Kidney (tissue), 13 donors: ENCODE measurements at regions not wholly inside any gene's neighbourhood (a gene's known extent, or its start where the extent isn't known, plus 50 kb on each side); places are given as distances from the start of the nearest gene placed in this dataset.
"Not testable (repeated sequence)": the region's sequence is repeated elsewhere in the genome, so short reads cannot be mapped to it uniquely, and the experiment has no call there.

Experiments
- DNase-seq, 5 donors: peaks; one replicate each; pipeline ENCODE4 v3.0.0-alpha.2; 2013 to 2020
- FAIRE-seq: peaks from 2 replicates; lab custom pipeline; 2012; peaks lifted over from hg19 to GRCh38; lab: Jason Lieb, UNC
- H3K27ac ChIP-seq, 2 donors: one replicate each; pipeline ENCODE4 v1.7.0; 2013; ENCODE audit warnings: low read depth in 2 of 2, low read length in 2 of 2, inconsistent platforms in 1 of 2
- H3K27me3 ChIP-seq: one replicate; pipeline ENCODE4 v1.7.1; 2013; ENCODE audit warnings: low read length, inconsistent platforms; ENCODE audit not compliant: control insufficient read depth, insufficient read depth
- H3K36me3 ChIP-seq, 3 donors: one replicate each; pipeline versions ENCODE4 v1.7.0 to v1.7.1; 2013; ENCODE audit warnings: low read length in 3 of 3, control low read depth in 1 of 3, inconsistent platforms in 1 of 3; ENCODE audit not compliant: insufficient read depth in 3 of 3, control insufficient read depth in 2 of 3
- H3K4me1 ChIP-seq, 3 donors: one replicate each; pipeline versions ENCODE4 v1.7.0 to v1.7.1; 2013; ENCODE audit warnings: low read length in 3 of 3, inconsistent platforms in 1 of 3, low read depth in 1 of 3; ENCODE audit not compliant: control insufficient read depth in 2 of 3, insufficient read depth in 2 of 3
- H3K4me3 ChIP-seq, 3 donors: one replicate each; pipeline versions ENCODE4 v1.7.0 to v1.8.1; 2013; ENCODE audit warnings: low read length in 3 of 3, control low read depth in 1 of 3, inconsistent platforms in 1 of 3
- H3K9ac ChIP-seq, 3 donors: one replicate each; pipeline versions ENCODE4 v1.7.0 to v1.7.1; 2013; ENCODE audit warnings: low read length in 3 of 3, control low read depth in 1 of 3, inconsistent platforms in 1 of 3
- H3K9me3 ChIP-seq, 3 donors: one replicate each; pipeline versions ENCODE4 v1.7.0 to v1.7.1; 2013; ENCODE audit warnings: low read length in 3 of 3, control low read depth in 1 of 3, inconsistent platforms in 1 of 3; ENCODE audit not compliant: control insufficient read depth in 2 of 3, insufficient read depth in 1 of 3
- intact Hi-C: fragments of 100-400 bp; cut with DNase I; formaldehyde crosslinking; loops from one replicate; pipeline ENCODE4 v1.11.1; 2022
- TF ChIP-seq, protein P1 (sequence below): IDR thresholded peaks from 3 replicates; pipeline ENCODE4 v1.5.1; 2012; ENCODE audit warnings: mild to moderate bottlenecking, moderate library complexity, borderline replicate concordance; ENCODE audit not compliant: insufficient read depth; ENCODE audit errors: extremely low read depth
- donor health status: control.
- donor health status: control.
- donor health status: control.
- donor health status: control.
- donor health status: control.
- donor health status: DM: yes; HTN: yes; CAD: no.
- donor health status: Normal renal cell carcinoma (clear cell type).

DNA sequence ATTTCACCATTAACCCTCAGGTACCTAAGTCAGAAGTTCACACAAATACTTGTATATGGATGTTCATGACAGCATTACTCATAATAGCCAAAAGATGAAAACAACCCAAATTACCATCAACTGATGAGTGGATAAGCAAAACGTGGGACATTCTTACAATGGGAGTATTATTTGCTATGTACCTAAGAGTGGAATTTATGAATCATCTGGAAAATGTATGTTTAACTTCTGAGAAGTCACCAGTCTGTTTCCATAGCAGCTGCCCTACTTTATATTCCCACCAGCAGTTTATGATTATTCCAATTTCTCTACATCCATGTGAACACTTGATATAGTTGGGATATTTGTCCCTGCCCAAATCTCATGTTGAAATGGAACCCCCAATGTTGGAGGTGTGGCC lies 1478.9 kb downstream of the PCDH19 start:
- TF ChIP-seq, protein P1, sequence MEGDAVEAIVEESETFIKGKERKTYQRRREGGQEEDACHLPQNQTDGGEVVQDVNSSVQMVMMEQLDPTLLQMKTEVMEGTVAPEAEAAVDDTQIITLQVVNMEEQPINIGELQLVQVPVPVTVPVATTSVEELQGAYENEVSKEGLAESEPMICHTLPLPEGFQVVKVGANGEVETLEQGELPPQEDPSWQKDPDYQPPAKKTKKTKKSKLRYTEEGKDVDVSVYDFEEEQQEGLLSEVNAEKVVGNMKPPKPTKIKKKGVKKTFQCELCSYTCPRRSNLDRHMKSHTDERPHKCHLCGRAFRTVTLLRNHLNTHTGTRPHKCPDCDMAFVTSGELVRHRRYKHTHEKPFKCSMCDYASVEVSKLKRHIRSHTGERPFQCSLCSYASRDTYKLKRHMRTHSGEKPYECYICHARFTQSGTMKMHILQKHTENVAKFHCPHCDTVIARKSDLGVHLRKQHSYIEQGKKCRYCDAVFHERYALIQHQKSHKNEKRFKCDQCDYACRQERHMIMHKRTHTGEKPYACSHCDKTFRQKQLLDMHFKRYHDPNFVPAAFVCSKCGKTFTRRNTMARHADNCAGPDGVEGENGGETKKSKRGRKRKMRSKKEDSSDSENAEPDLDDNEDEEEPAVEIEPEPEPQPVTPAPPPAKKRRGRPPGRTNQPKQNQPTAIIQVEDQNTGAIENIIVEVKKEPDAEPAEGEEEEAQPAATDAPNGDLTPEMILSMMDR: no peak
- H3K4me1 ChIP-seq: no peaks in the 10 kb centered on the region
- H3K9me3 ChIP-seq: no peaks in the 10 kb centered on the region
- FAIRE-seq (no peak), DNase-seq (no peak)
- no peak overlapping the region for H3K4me3 ChIP-seq
- no peak overlapping the region for H3K27ac ChIP-seq
- intact Hi-C loops: no loop called here
- no peak overlapping the region for H3K9ac ChIP-seq
- H3K27me3 ChIP-seq: no peaks in the 10 kb centered on the region
- H3K36me3 ChIP-seq: no peaks in the 10 kb centered on the region

GRCh38 chrX:98924511-98924910 lies 1485.6 kb downstream of the PCDH19 start:
- no peaks in the 10 kb centered on the region for H3K9me3 ChIP-seq
- no peak overlapping the region for H3K9ac ChIP-seq
- no peaks in the 10 kb centered on the region for H3K36me3 ChIP-seq
- no peak overlapping the region for H3K4me3 ChIP-seq
- FAIRE-seq: no peak
- no peak for DNase-seq
- TF ChIP-seq, protein P1: no peak
- H3K27ac ChIP-seq: no peak overlapping the region
- H3K4me1 ChIP-seq: no peaks in the 10 kb centered on the region
- intact Hi-C loops: no loop called here
- no peaks in the 10 kb centered on the region for H3K27me3 ChIP-seq

DNA sequence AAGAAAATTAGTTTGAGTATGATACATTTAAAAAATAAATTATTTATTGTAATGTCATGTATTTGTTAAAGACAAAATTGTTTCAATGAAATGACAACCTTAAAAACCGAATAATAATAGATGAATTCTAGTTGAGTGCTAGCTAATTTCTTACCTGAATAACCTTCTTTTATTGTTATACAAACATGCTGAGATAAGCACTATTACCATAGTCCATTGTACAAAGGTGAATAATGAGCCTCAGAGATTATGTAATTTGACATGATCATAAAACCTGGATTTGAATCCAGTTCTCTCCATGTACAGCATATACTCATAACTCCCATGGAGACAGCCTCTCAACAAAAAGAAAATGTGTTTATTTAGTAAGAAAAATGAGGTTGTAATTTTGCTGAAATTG lies 1512.9 kb downstream of the PCDH19 start:
- no peaks in the 10 kb centered on the region for H3K36me3 ChIP-seq
- no peak overlapping the region for H3K9ac ChIP-seq
- no peak overlapping the region for H3K4me3 ChIP-seq
- TF ChIP-seq, protein P1: no peak
- H3K27ac ChIP-seq: no peak overlapping the region
- no peaks in the 10 kb centered on the region for H3K27me3 ChIP-seq
- H3K9me3 ChIP-seq: no peaks in the 10 kb centered on the region
- intact Hi-C loops: no loop called here
- no peak for DNase-seq
- FAIRE-seq: no peak
- no peaks in the 10 kb centered on the region for H3K4me1 ChIP-seq

- H3K4me1 ChIP-seq, H3K4me3 ChIP-seq, intact Hi-C loops, H3K9ac ChIP-seq, H3K27me3 ChIP-seq, H3K36me3 ChIP-seq, FAIRE-seq, H3K27ac ChIP-seq, H3K9me3 ChIP-seq: not testable (repeated sequence)
- DNase-seq: peak in 3 of 5 donors; percentile 4 to 16 (median 12)
Observed at GRCh38 chrX:98850639-98851038, 1559.4 kb downstream of the PCDH19 start.
